ENCODE measurements at regions not wholly inside any gene's neighbourhood (a gene's known extent, or its start where the extent isn't known, plus 50 kb on each side); places are given as distances from the start of the nearest gene placed in this dataset.

DNA sequence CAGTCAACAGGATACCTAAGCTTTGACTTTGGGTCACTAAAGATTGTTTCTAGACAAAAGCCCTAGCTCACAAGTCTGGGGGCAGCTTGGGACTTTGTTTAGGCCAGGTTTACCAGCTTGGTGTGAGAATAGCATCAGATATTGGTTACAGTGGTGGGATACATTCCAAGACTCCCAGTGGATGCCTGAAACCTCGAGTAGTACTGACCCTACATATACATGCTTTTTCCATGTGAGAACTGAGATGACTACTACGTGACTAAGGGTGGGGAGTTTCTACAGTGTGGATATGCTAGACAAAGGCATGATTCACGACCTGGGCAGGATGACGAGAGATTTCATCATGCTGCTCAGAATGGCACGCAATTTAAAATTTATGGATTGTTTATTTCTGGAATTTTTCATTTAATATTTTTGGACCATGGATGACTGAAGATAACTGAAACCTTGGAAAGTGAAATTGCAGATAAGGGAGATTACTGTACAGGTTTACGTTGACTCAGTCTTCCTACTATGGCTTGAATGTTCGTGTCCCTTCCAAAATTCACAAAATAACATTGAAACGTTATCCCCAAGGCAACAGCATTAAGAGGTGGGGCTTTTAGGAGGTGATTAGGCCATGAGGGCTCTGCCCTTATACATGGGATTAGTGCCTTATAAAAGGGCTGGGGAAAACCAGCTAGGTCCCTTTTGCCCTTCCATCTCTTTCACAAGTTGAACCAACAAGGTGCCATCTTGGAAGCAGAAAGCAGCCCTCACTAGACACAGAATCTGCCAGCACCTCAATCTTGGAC lies 50.2 kb upstream of the CTAGE1 start:
- no peak for DNase-seq

- no peak for DNase-seq
Observed at GRCh38 chr18:22468554-22468891, 50.8 kb upstream of the CTAGE1 start.

- DNase-seq, result no peak
Observed at GRCh38 chr18:22469061-22469734, 51.5 kb upstream of the CTAGE1 start.

- no peak for DNase-seq
Observed at GRCh38 chr18:22469926-22470247, 52.2 kb upstream of the CTAGE1 start.

- no peak for DNase-seq
Observed at GRCh38 chr18:22470248-22471235, 52.8 kb upstream of the CTAGE1 start.

GRCh38 chr18:22471546-22472131 lies 53.9 kb upstream of the CTAGE1 start:
- DNase-seq, result no peak

DNA sequence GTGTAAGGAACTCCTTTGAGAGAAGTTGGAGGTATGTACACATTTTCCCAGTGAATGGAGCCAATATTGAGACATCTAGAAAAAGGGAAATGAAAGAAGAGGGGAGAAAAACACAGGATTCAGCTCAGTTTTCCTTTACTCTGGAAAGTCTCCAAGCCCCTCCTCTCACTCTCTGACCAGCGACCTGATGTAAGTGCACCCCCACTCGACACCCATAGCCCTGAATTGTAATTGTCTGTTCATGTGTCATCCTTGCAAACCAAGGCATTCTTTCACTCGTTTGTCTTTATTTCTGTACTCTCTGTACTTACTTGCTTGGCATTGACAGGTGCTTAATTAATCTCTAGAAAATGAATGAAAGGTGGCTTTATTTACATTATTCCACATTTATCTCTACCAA lies 55.7 kb upstream of the CTAGE1 start:
- no peak for DNase-seq

DNA sequence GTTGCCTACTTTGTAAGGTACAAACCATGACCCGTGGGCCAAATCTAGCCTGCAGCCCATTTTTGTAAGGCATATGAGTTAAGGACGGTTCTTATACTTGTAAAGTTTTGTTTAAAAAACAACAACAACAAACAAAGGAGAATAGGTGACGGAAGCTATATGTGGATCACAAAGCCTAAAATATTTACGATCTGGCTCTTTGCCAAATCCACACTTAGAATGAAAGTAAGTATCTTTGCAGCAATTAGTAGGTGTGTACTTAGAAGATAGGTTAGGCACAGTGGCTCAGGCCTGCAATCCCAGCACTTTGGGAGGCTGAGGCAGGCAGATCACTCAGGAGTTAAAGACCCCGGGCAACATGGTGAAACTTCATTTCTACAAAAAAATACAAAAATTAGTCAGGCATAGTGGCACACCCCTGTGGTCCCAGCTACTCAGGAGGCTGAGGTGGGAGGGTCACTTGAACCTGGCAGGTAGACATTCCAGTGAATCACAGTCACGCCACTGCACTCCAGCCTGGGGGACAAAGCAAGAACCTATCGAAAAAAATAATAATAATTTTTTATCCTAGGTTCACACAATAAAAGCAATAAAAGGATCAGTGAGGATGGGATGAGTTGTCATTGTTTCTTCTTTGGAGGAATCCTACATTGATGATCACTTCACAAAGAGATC lies 57.8 kb upstream of the CTAGE1 start:
- DNase-seq, result no peak

DNA sequence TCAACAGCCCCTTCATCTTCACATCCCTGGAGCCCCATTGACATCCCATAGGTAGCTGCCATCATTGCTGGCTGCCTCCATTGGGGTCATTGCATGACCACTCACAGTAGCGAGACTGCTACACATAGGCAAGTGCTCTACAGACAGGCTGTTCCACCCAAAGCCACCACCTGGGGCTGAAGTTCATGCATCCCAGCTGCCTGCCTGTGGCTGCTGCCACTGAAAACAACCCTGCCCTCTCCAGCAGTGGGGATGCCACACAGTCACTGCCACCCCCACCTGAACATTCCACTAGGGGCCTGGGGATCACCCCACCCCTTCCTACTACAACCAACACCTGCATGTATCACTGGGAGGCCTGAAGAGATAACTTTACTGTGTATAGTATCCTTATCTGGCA lies 59.5 kb upstream of the CTAGE1 start:
- DNase-seq, result no peak

GRCh38 chr18:22482948-22483347 lies 65.2 kb upstream of the CTAGE1 start:
- no peak for DNase-seq

DNA sequence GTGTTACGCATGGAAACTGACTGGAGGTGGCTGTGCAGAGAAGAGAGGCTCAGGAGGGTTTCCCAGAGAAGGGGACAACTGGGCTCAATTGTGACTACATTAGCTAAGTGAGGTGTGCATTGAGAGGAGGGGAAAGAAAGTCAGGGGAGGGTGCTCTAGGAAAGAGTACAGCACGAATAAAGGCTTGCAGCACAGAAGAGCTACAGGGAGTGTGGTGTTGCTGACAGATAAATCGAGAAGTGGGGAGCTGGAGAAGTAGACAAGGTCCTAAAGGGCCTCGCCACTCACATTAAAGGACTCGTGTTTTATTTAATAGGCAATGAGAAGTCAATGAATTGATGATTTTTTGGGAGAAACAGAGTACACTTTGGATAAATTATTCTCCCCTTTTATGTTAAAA lies 65.7 kb upstream of the CTAGE1 start:
- DNase-seq, result no peak

GRCh38 chr18:22484471-22484870 lies 66.8 kb upstream of the CTAGE1 start:
- no peak for DNase-seq

- DNase-seq, result no peak
Observed at GRCh38 chr18:22485808-22486244, 68.1 kb upstream of the CTAGE1 start.

GRCh38 chr18:22486667-22487066 lies 69.0 kb upstream of the CTAGE1 start:
- DNase-seq, result no peak

- no peak for DNase-seq
Observed at GRCh38 chr18:22488554-22488953, 70.8 kb upstream of the CTAGE1 start.

GRCh38 chr18:22489704-22490103 lies 72.0 kb upstream of the CTAGE1 start:
- DNase-seq, result no peak

GRCh38 chr18:22490429-22490846 lies 72.7 kb upstream of the CTAGE1 start:
- DNase-seq, result no peak

- no peak for DNase-seq
Observed at GRCh38 chr18:22493255-22493654, 75.5 kb upstream of the CTAGE1 start.

DNA sequence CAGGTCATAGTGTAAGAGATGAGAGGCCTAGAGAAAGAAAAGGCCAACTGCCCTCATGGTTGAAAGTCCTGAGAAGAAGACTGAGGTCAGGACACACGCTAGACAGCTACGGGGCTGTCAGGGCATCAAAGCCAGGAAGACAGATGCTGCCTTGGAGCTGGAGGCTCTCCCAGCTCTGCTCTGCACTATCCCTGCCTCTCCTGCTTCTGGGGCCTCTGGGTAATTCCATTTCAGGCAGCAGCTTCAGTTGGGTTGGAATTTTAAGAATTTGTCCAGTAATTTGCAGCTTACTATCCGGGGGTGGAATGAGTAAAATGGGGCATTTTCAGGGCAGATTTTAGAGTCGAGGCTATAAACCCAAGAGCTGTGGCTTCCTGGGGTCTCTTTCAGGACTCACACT lies 76.2 kb upstream of the CTAGE1 start:
- DNase-seq, result no peak

GRCh38 chr18:22494771-22495170 lies 77.1 kb upstream of the CTAGE1 start:
- DNase-seq, result no peak

GRCh38 chr18:22499421-22499820 lies 81.7 kb upstream of the CTAGE1 start:
- DNase-seq, result no peak

DNA sequence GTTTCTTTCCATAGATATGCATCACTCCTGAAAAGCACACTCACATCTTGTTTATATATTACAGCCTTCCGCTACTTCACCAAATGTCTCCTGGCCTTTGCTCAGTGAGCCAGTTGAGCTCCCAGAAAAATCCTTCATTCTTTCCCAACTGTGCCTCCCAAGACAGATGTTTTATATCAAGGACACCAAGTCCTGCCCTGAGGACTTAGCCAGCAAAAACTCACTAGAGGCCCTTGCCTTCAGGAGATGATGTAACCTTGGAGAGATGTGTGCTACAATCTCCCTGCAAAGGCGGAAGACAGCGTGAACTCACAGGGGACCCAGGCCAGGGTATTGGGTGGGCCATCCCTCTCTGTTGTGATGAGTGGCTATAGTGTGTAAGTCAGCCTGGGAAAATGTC lies 86.1 kb upstream of the CTAGE1 start:
- DNase-seq, result no peak
